ENCODE measurements at regions not wholly inside any gene's neighbourhood (a gene's known extent, or its start where the extent isn't known, plus 50 kb on each side); places are given as distances from the start of the nearest gene placed in this dataset.

GRCh38 chr3:83662381-83662960 is 1296.3 kb upstream of the CADM2 start:
- Histone ChIP-seq H3F3A (ENCODE audit: control insufficient read depth, insufficient read depth) (no peaks in the 10 kb centered on the region), H3K4me1 (ENCODE audit: control insufficient read depth, low read length) (no peaks in the 10 kb centered on the region), H3K4me3 (ENCODE audit: low read length) (no peak overlapping the region), H3K9me3 (ENCODE audit: control insufficient read depth, insufficient read depth, low read length) (no peaks in the 10 kb centered on the region), H4K20me1 (ENCODE audit: control insufficient read depth, insufficient read depth, low read depth, low read length) (no peaks in the 10 kb centered on the region), H3K9me2 (replicated peaks; ENCODE audit: control insufficient read depth, low read length) (no peaks in the 10 kb centered on the region), H3K27me3 (ENCODE audit: control insufficient read depth, low read length) (no peaks in the 10 kb centered on the region), H3K4me2 (ENCODE audit: low read length) (no peak overlapping the region), H3K79me2 (ENCODE audit: control insufficient read depth, low read length) (no peaks in the 10 kb centered on the region), H3K27ac (ENCODE audit: low read depth, low read length) (no peak overlapping the region), H3K36me3 (ENCODE audit: control insufficient read depth, low read length) (no peaks in the 10 kb centered on the region)
- TF ChIP-seq CTCF (IDR thresholded peaks at IDR 0.05; ENCODE audit: low read depth, low read length, poor library complexity, severe bottlenecking) (no peak), EZH2phosphoT487 (IDR thresholded peaks at IDR 0.05; ENCODE audit: borderline replicate concordance, low read length) (no peak)

GRCh38 chr3:83670416-83670815 is 1288.4 kb upstream of the CADM2 start:
- Histone ChIP-seq H3K36me3 (ENCODE audit: control insufficient read depth, low read length) (no peaks in the 10 kb centered on the region), H4K20me1 (ENCODE audit: control insufficient read depth, insufficient read depth, low read depth, low read length) (no peaks in the 10 kb centered on the region), H3K27me3 (ENCODE audit: control insufficient read depth, low read length) (no peaks in the 10 kb centered on the region), H3K4me2 (ENCODE audit: low read length) (no peak overlapping the region), H3K27ac (ENCODE audit: low read depth, low read length) (no peak overlapping the region), H3K4me3 (ENCODE audit: low read length) (no peak overlapping the region), H3K79me2 (ENCODE audit: control insufficient read depth, low read length) (no peaks in the 10 kb centered on the region), H3K9me2 (replicated peaks; ENCODE audit: control insufficient read depth, low read length) (no peaks in the 10 kb centered on the region; the same call in 1 of the 2 replicates), H3K9me3 (ENCODE audit: control insufficient read depth, insufficient read depth, low read length) (no peaks in the 10 kb centered on the region), H3K4me1 (ENCODE audit: control insufficient read depth, low read length) (no peaks in the 10 kb centered on the region), H3F3A (ENCODE audit: control insufficient read depth, insufficient read depth) (no peaks in the 10 kb centered on the region)
- no peak for TF ChIP-seq EZH2phosphoT487 (IDR thresholded peaks at IDR 0.05; ENCODE audit: borderline replicate concordance, low read length)
- no peak for TF ChIP-seq CTCF (IDR thresholded peaks at IDR 0.05; ENCODE audit: low read depth, low read length, poor library complexity, severe bottlenecking)

- no peaks in the 10 kb centered on the region for H3K79me2 ChIP-seq (ENCODE audit: control insufficient read depth, low read length)
- no peaks in the 10 kb centered on the region for H3K4me1 ChIP-seq (ENCODE audit: control insufficient read depth, low read length)
- H4K20me1 ChIP-seq (ENCODE audit: control insufficient read depth, insufficient read depth, low read depth, low read length), result no peaks in the 10 kb centered on the region
- no peaks in the 10 kb centered on the region for H3K9me3 ChIP-seq (ENCODE audit: control insufficient read depth, insufficient read depth, low read length)
- no peaks in the 10 kb centered on the region for H3K9me2 ChIP-seq (replicated peaks; ENCODE audit: control insufficient read depth, low read length)
- H3K36me3 ChIP-seq (ENCODE audit: control insufficient read depth, low read length), result no peaks in the 10 kb centered on the region
- no peak for TF ChIP-seq CTCF (IDR thresholded peaks at IDR 0.05; ENCODE audit: low read depth, low read length, poor library complexity, severe bottlenecking)
- no peak for TF ChIP-seq EZH2phosphoT487 (IDR thresholded peaks at IDR 0.05; ENCODE audit: borderline replicate concordance, low read length)
- no peaks in the 10 kb centered on the region for H3F3A ChIP-seq (ENCODE audit: control insufficient read depth, insufficient read depth)
- no peak overlapping the region for H3K4me2 ChIP-seq (ENCODE audit: low read length)
- no peak overlapping the region for H3K4me3 ChIP-seq (ENCODE audit: low read length)
- H3K27ac ChIP-seq (ENCODE audit: low read depth, low read length), result no peak overlapping the region
- no peaks in the 10 kb centered on the region for H3K27me3 ChIP-seq (ENCODE audit: control insufficient read depth, low read length)
Measured at GRCh38 chr3:83683937-83684598, 1274.7 kb upstream of the CADM2 start.

Measured in DOHH2 (cell line).